ENCODE measurements at regions not wholly inside any gene's neighbourhood (a gene's known extent, or its start where the extent isn't known, plus 50 kb on each side); places are given as distances from the start of the nearest gene placed in this dataset.
A peak's percentile ranks its signal among the peaks of the same experiment; 100 is the strongest.

GRCh38 chr18:53701697-53702096, 522.8 kb downstream of the MBD2 start:
- CTCF ChIA-PET (ENCODE audit: low intra/inter-chr PET ratio): no interaction called here
- no peaks in the 10 kb centered on the region for H3K9me3 ChIP-seq (replicated peaks; ENCODE audit: control insufficient read depth, insufficient read depth, low read depth, low read length)
- H3K4me1 ChIP-seq (replicated peaks in 1 of 2; ENCODE audit: control insufficient read depth in 2 of 2, insufficient read depth in 2 of 2, low read length in 2 of 2): no peaks in the 10 kb centered on the region
- H3K27me3 ChIP-seq (ENCODE audit: control insufficient read depth in 2 of 2, insufficient read depth in 2 of 2, low read length in 2 of 2): no peaks in the 10 kb centered on the region
- no peaks in the 10 kb centered on the region for H4K20me1 ChIP-seq (replicated peaks; ENCODE audit: control insufficient read depth, insufficient read depth, low read length)
- in situ Hi-C loops (cut with MboI) (no loop called here), intact Hi-C loops (cut with micrococcal nuclease) (no loop called here)
- ATAC-seq (no peak), FAIRE-seq (no peak), DNase-seq (ENCODE audit: extremely low read depth in 1 of 4, low spot score in 3 of 4) (no peak)
- H3K79me2 ChIP-seq (ENCODE audit: control insufficient read depth, insufficient read depth, low read length): no peaks in the 10 kb centered on the region
- H3K9ac ChIP-seq (ENCODE audit: insufficient read depth in 1 of 2, low read depth in 2 of 2, low read length in 2 of 2): no peak overlapping the region
- TF ChIP-seq ZBTB7A (IDR thresholded peaks at IDR 0.05; ENCODE audit: borderline replicate concordance, control insufficient read depth, low read depth, low read length) (no peak), ZC3H11A (IDR thresholded peaks at IDR 0.05; ENCODE audit: low read depth, low read length) (no peak), RBM25 (IDR thresholded peaks at IDR 0.05; ENCODE audit: low read depth, low read length, severe bottlenecking) (no peak), IRF2 (CRISPR knock-in tag; IDR thresholded peaks at IDR 0.05) (no peak), ETV1 (tag; conservative IDR thresholded peaks at IDR 0.05; ENCODE audit: low read depth) (no peak), RBM17 (IDR thresholded peaks at IDR 0.05; ENCODE audit: borderline replicate concordance, low read depth, low read length) (no peak), HOXB6 (CRISPR knock-in tag; IDR thresholded peaks at IDR 0.05; ENCODE audit: borderline replicate concordance) (no peak)
- H3K4me3 ChIP-seq: no peak overlapping the region
- BruUV-seq (replicated peaks): no TSS peak
- no peak overlapping the region for H3K4me2 ChIP-seq (ENCODE audit: insufficient read depth, low read length)
- H2AFZ ChIP-seq (ENCODE audit: low read depth, low read length): no peak overlapping the region
- no peaks in the 10 kb centered on the region for H3K36me3 ChIP-seq (ENCODE audit: control insufficient read depth, insufficient read depth, low read length)
- no peaks in the 10 kb centered on the region for H3K9me1 ChIP-seq (ENCODE audit: control insufficient read depth, insufficient read depth, low read length)
- POLR2A ChIA-PET: no interaction called here
- WGBS (ENCODE audit: insufficient coverage, low coverage, missing lambda C conversion rate): no CpG with 5 or more reads among the region's 1 CpG
- no peak overlapping the region for H3K27ac ChIP-seq (ENCODE audit: extremely low read depth, low read depth, low read length)

DNA sequence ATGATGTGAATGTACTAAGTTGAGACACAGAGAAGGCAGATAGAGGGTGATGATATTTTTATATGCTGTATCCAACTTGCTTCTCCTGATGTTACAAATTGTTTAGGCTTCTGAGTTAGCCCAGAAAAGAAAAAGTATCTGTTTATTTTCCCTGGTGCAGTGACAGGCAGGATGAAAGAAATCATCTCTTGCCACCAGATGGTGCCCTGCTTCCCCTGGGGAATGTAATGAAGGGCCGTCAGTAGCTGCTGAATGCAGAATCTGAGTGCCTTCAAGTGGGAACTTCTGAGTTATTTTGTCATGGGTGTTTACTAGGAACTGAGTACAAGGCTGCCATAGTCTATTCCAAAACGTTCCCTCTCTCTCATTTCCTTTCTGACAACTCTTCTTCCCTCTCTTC, 525.6 kb downstream of the MBD2 start:
- intact Hi-C loops (cut with micrococcal nuclease): no loop called here
- H3K4me2 ChIP-seq (ENCODE audit: insufficient read depth, low read length): no peak overlapping the region
- H3K79me2 ChIP-seq (ENCODE audit: control insufficient read depth, insufficient read depth, low read length): no peaks in the 10 kb centered on the region
- ChIA-PET CTCF (ENCODE audit: low intra/inter-chr PET ratio) (no interaction called here), POLR2A (no interaction called here)
- DNase-seq (ENCODE audit: extremely low read depth in 1 of 4, low spot score in 3 of 4): no peak
- H3K27ac ChIP-seq (ENCODE audit: extremely low read depth, low read depth, low read length): no peak overlapping the region
- H3K4me3 ChIP-seq: no peak overlapping the region
- H3K27me3 ChIP-seq (ENCODE audit: control insufficient read depth in 2 of 2, insufficient read depth in 2 of 2, low read length in 2 of 2): no peaks in the 10 kb centered on the region
- in situ Hi-C loops (cut with MboI): no loop called here
- no peak for ATAC-seq
- TF ChIP-seq XRCC3 (IDR thresholded peaks at IDR 0.05) (no peak), ZNF431 (CRISPR knock-in tag; IDR thresholded peaks at IDR 0.05) (no peak), CBFA2T2 (conservative IDR thresholded peaks at IDR 0.05) (no peak), ZBTB7A (IDR thresholded peaks at IDR 0.05; ENCODE audit: borderline replicate concordance, control insufficient read depth, low read depth, low read length) (no peak), RAD21 (CRISPR knock-in tag; conservative IDR thresholded peaks at IDR 0.05 in 1 of 2, IDR thresholded peaks at IDR 0.05 in 1 of 2) (peak; percentile 32 to 68; a peak in 3 of 4 replicates)
- BruUV-seq (replicated peaks): no TSS peak
- no peaks in the 10 kb centered on the region for H4K20me1 ChIP-seq (replicated peaks; ENCODE audit: control insufficient read depth, insufficient read depth, low read length)
- no peaks in the 10 kb centered on the region for H3K9me1 ChIP-seq (ENCODE audit: control insufficient read depth, insufficient read depth, low read length)
- no peak overlapping the region for H2AFZ ChIP-seq (ENCODE audit: low read depth, low read length)
- FAIRE-seq: no peak
- 0% methylated on average over 2 of the region's 2 CpGs for WGBS (ENCODE audit: insufficient coverage, low coverage, missing lambda C conversion rate)
- H3K9me3 ChIP-seq (replicated peaks; ENCODE audit: control insufficient read depth, insufficient read depth, low read depth, low read length): no peaks in the 10 kb centered on the region
- H3K9ac ChIP-seq (ENCODE audit: insufficient read depth in 1 of 2, low read depth in 2 of 2, low read length in 2 of 2): no peak overlapping the region
- no peaks in the 10 kb centered on the region for H3K4me1 ChIP-seq (replicated peaks in 1 of 2; ENCODE audit: control insufficient read depth in 2 of 2, insufficient read depth in 2 of 2, low read length in 2 of 2)
- H3K36me3 ChIP-seq (ENCODE audit: control insufficient read depth, insufficient read depth, low read length): no peaks in the 10 kb centered on the region

Data from K562 (cell line).